ENCODE measurements at regions not wholly inside any gene's neighbourhood (a gene's known extent, or its start where the extent isn't known, plus 50 kb on each side); places are given as distances from the start of the nearest gene placed in this dataset.
"Not testable (repeated sequence)": the region's sequence is repeated elsewhere in the genome, so short reads cannot be mapped to it uniquely, and the experiment has no call there.

DNA sequence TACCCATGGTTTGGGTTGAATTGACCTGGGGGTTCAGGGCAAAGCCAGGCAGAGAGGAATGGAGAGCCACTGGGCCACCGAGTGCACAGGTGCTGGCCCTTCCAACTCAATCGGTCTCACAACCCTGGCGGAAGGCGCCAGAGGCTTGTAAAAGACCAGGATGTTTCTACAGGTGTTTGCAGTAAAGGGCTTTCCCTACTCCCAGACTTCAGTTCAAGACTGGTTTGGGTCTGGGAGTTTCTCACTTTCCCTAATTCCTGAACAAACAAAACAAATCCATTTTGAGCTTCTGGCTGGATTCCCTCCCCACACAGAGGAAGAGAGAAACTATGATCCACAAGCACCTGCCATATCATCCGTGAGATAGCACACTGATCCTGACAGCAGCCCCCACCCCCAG is 125.2 kb upstream of the KLF4 start:
- no peak for DNase-seq

DNA sequence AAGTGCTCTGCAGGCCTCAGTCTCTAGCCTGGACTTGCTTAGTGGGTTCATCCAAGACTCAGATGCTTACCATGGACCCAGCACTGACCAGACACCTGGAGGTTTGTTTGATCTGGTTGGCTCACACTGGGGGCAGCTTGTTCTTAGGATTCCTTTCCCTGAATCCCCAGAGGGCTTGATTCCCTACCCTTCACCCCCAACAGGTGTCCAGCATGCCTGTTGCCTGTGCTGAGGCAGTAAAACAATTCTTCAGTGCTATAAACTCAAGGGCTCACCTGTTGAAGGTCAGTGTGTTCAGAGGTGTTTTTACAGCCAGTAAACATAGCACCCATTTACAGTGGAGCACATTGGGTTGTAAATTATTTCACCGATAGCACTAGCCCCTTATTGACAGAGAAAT is 123.8 kb upstream of the KLF4 start:
- DNase-seq: no peak

GRCh38 chr9:107612136-107612535 is 122.6 kb upstream of the KLF4 start:
- DNase-seq: peak; percentile 10

GRCh38 chr9:107609547-107609946 is 120.0 kb upstream of the KLF4 start:
- no peak for DNase-seq

DNA sequence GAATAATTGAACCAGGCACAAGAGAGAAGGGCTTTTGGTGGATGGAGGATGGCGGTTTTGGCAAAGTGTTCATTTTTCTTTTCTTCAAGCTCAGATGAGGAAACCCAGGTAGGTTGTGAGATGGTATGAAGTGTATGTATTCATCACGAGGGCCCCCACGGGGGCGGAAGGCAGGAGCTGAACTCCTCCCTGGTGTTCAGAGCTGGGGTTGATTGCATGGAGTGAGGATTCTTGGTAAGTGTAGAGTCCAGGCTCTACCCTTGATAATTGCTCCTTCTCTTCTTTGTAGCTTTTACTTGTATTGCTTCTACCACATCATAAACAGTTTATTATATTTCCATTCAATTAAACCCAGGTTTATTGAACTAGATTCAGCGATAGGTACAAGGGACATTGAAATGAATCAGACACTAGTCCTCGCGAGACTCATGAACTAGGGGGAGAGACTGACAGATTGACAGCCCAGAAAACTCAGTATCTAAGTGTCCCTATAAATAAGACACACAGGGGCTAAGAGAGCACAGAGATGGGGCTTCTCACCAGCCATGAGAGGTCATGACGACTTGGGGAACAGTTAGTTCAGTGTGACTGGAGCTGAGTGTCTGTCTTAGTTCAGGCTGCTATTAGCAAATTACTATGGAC is 116.7 kb upstream of the KLF4 start:
- no peak for DNase-seq

DNA sequence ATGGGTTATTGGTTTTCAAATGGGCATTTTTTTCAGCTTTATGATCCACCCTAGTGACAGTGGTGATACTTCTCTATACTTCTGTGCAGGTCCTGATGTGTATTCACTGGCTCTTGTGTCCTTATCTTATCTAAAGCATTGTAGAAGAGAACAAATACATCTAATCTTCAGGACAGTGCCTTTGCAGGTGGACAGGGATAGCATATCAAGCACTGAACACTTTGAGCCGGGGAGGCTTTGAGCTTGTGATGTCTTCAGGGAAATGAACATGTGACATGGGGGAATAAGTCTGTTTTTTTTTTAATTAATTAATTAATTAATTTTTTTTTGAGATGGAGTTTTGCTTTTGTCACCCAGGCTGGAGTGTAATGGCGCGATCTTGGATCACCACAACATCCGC is 115.5 kb upstream of the KLF4 start:
- DNase-seq: no peak

GRCh38 chr9:107603281-107603680 is 113.7 kb upstream of the KLF4 start:
- DNase-seq: no peak

DNA sequence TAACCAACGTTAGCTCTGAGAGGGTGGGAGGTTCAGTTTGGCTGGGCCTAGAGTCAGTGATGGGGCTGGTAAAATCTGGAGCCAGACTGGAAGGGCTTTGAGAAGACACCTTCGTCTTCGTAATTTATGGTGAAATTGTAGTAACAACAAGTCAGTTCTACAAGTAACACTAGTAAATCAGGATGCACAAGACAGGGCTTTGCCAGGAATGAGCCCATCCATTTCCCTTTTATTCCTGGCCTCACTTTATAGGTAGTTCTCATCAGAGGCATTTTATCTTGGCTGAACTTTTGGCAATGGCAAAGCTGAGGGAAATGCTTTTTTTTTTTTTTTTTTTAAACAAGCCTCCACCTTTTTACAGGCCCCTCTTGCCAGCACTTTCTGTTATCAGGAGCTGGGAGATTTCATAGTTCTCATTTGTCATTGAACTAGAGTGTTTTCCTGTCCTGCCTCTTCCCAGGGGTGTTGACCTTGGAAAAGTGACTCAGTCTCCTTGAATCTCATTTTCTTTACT is 110.5 kb upstream of the KLF4 start:
- no peak for DNase-seq

DNA sequence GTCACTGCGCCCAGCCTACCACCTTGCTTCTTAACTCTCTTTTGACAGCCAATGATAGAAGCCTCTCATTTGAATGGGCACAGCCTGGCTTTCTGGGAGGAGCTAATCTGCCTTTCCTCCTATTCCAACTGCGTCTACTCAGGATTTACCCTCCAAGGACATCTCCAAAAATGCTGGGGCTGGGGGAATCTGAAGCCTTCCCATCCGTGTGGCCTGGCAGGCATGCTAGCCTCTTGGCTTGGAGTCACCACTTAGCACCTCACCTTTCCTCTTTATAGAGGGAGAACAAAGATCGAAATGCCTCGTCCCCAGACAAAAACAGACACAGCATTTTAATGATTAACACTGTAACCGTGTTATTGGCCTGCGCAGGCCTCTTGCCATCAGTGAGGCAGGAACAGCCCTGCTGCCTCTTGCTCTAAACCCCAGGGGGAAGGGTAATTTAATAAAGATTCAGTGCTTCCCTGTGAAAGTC is 108.2 kb upstream of the KLF4 start:
- DNase-seq: no peak

DNA sequence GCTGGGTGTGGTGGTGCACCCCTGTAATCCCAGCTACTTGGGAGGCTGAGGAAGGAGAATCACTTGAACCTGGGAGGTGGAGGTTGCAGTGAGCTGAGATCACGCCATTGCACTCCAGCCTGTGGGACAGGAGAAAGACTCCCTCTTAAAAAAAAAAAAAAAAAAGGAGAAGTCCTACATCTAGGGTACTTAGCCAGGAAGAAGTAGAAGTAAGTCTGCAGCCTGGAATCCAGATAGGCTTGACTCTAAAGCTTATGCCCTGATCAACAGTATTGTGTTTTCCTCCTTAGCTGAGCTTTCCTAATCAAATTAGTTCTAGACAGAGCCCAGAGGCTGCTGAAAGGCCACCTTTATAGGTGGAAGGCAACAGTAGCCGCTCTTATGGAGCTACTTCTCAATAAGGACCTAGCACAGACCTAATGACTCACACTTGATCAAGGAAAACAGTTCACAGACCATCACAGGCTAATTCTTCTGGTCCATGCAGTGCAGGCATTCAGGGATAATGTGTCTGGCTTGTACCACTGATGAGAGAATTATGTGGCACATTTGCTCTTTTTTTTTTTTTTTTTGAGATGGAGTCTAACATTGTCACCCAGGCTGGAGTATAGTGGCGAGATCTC is 105.5 kb upstream of the KLF4 start:
- DNase-seq: no peak

DNA sequence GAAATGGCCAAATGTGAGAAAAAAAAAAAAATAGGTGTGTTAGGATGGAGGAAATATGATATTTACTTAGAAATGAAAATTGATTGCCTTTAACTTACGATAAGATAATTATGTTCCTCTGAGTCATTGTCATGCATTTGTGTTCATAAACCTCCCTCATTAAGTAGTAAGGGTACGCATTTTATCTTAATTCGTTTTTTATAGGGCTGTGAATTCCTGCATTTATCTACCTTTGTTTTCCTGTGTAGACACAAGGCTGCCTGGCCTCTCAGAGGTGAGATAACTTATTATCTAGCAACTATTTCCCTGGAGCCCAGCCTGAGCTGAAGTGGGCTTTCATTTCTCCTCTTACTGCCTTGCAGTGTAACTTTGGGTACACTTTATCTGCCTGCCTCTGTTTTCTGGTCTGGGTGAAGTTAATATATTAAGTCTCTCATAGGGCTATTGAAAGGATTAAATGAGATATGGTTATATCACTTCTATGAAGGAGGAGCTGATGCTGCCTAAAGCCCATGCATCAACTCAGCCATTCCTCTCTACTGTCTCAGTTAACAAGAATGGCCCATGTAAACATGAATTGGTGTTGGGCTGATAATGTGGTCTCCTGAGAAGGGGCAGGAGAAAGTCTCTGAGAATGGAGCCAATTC is 103.8 kb upstream of the KLF4 start:
- no peak for DNase-seq

DNA sequence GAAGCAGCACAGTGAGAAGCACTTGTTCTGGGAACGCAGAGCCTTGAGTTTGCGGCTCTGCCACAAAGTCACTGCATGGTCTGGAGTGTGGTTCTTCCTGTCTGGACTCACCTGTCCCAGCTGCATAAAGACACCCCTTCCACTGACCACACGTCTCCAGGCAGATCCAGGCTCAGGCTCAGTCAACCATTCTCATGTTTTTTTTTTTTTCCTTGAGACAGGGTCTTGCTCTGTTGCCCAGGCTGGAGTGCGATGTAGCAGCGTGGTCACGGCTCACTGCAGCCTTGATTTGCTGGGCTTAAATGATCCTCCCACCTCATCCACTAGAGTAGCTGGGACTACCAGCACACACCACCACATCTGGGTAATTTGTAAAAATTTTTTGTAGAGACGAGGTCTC is 102.9 kb upstream of the KLF4 start:
- no peak for DNase-seq

DNA sequence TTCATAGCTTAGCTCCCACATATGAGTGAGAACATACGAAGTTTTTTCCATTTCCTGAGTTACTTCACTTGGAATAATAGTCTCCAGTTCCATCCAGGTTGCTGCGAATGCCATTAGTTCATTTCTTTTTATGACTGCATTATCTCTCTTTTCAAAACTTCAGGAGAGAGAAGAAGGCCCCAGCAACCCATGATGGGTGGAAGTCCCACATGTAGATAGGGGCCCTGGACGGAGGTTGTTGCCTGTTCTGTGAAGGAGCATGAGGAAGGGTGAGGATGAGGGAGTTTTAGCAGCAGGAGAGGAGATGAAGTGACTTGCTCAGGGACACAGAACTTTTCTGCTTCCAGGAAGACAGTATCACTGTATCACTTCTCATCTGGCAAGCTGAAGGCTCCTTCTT is 102.2 kb upstream of the KLF4 start:
- no peak for DNase-seq

DNA sequence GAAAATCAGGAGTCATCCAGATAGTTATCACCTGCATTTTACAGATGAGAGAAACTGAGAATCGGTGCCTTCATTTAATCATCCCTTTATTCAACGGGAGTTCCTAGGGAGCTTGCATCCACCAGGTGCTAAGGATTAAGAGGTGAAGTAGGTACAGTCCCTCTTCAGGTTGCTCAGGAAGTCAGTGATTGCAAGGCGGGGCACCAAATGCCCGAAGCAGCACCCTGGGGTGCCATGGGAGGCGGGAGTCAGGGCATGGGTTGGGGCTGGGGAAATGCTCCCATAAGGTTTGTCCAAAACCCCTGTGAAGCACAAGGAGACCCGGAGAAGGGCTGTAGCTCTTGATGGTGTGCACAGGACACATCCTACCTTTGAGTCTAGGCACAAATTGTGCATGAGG is 98.8 kb upstream of the KLF4 start:
- DNase-seq: no peak

- DNase-seq: no peak
Measured at GRCh38 chr9:107587191-107587963, 97.8 kb upstream of the KLF4 start.

DNA sequence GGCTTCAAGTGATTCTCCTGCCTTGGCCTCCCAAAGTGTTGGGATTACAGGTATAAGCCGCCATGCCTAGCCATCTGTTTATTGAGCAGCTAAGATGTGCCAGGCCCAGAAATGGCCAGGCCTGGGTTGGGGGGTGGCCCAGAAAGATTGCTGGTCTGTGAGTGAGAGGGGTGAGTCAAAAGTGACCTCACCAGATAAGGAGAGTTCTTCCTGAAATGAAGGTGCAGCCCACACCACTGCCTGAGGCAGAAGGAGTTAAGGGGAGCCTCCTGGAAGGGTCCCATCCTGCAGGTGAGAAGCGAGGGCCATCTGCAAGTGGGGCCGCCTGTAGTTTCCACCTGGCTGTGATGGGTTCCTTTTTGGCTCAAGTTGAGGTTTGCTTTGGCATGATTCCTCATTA is 96.9 kb upstream of the KLF4 start:
- no peak for DNase-seq

- no peak for DNase-seq
Measured at GRCh38 chr9:107585465-107585864, 95.9 kb upstream of the KLF4 start.

- no peak for DNase-seq
Measured at GRCh38 chr9:107584944-107585343, 95.4 kb upstream of the KLF4 start.

GRCh38 chr9:107584186-107584585 is 94.6 kb upstream of the KLF4 start:
- DNase-seq: no peak

DNA sequence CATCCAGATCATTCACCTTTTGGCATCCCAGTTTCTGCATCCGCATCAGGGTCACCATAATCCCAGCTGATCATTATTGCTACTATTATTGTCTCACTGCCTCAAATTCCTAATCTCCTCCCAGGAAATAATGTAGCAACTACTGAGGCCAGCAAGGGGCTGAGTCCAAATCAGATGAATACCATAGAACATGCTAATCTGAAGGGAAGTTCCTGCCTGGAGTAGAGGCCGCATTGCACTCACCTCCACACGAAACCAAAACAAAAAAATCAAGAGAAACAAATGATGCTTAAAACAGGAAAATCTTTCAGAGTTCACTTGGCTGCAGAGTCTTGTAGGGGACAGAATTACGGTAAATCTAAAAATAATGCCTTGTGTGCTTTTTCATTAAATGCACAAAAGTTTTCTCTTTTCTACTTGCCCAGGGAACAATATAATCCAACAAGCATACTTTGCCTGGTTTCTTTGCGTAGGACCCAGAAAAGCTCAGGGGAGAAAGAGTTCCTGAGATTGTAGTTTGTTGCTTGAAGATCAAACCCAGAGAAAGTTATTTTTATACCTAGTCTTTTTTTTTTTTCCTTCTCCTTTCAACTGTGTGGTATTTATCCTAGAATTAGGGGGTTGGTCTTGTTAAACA is 87.7 kb upstream of the KLF4 start:
- no peak for DNase-seq

- no peak for DNase-seq
Measured at GRCh38 chr9:107571148-107571547, 81.6 kb upstream of the KLF4 start.

DNA sequence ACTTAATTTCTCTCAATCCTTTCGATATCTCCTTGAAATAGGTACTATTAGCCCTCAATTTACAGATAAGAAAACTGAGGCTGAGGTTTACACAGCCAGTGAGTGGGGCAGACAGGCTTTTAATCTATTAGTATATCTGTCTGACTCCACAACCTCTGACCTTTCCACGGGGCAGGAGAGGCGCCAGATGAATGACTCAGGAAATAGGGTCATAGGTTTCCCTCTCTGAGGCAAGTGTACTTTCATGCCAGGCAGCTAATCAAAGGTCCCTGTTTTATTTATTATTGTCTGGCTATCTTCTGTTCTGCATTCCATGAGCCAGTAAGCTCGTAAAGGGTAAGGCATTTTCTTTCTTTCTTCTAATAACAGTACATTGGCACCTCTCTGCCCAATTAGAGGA is 79.6 kb upstream of the KLF4 start:
- no peak for DNase-seq

DNA sequence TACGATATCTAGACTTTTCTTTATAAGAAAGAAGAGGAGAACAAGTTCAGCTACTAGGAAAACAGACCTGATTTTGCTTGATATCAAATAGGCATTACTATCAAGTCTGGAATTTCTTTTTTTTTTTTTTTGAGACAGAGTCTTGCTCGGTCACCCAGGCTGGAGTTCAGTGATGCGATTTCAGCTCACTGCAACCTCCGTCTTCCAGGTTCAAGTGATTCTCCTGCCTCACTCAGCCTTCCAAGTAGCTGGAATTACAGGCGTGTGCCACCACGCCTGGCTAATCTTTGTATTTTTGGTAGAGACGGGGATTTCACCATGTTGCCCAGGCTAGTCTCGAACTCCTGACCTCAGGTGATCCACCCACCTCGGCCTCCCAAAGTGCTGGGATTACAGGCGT is 78.8 kb upstream of the KLF4 start:
- not testable (repeated sequence) for DNase-seq
